Gastrocnemius medialis (tissue), 4 donors: ENCODE measurements at regions not wholly inside any gene's neighbourhood (a gene's known extent, or its start where the extent isn't known, plus 50 kb on each side); places are given as distances from the start of the nearest gene placed in this dataset.

Source experiments
- POLR2A ChIP-seq, 2 donors: fragments of 450-650 bp; IDR thresholded peaks; one replicate each; pipeline ENCODE4 v1.6.1; 2017; ENCODE audit warnings: antibody characterized with exemption in 2 of 2, mild to moderate bottlenecking in 2 of 2, moderate library complexity in 2 of 2
- TF ChIP-seq, protein P1 (sequence below), 5 experiments: fragments of 450-650 bp in 3 of 5; fragments of 200-600 bp in 2 of 5; sonication (generic) in 2 of 5; IDR thresholded peaks in 4 of 5; conservative IDR thresholded peaks in 1 of 5; 1 replicate in 4 of 5; 2 replicates in 1 of 5; pipeline ENCODE4 v1.5.1; 2016 to 2019; ENCODE audit warnings: antibody characterized with exemption in 5 of 5, mild to moderate bottlenecking in 3 of 5, moderate library complexity in 3 of 5

DNA sequence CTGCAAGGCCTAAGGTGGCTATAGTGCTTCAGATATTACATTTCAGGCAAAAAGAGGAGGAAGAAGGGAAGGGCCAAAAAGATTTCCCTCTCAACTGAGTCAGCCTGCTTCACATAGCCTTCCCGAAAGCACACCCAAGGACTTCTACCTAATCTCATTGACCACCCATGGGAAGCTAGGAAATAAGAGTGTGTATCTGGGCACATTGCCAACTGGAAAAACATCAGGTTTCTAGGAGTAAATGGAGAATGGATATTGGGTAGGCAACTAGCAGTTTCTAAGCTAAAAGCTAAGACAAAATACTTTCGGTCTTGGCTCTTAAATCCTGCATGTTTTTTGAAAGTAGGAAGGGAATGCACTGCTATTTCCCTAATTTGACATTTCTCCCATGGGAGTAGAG is 221.7 kb upstream of the GRIP1 start:
- no peak for TF ChIP-seq POLR2A (IDR thresholded peaks at IDR 0.05)
- TF ChIP-seq, protein P1, sequence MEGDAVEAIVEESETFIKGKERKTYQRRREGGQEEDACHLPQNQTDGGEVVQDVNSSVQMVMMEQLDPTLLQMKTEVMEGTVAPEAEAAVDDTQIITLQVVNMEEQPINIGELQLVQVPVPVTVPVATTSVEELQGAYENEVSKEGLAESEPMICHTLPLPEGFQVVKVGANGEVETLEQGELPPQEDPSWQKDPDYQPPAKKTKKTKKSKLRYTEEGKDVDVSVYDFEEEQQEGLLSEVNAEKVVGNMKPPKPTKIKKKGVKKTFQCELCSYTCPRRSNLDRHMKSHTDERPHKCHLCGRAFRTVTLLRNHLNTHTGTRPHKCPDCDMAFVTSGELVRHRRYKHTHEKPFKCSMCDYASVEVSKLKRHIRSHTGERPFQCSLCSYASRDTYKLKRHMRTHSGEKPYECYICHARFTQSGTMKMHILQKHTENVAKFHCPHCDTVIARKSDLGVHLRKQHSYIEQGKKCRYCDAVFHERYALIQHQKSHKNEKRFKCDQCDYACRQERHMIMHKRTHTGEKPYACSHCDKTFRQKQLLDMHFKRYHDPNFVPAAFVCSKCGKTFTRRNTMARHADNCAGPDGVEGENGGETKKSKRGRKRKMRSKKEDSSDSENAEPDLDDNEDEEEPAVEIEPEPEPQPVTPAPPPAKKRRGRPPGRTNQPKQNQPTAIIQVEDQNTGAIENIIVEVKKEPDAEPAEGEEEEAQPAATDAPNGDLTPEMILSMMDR (IDR thresholded peaks at IDR 0.05 in 4 of 5, conservative IDR thresholded peaks at IDR 0.05 in 1 of 5), result no peak
